Tibial artery (tissue), 4 donors: ENCODE measurements at regions not wholly inside any gene's neighbourhood (a gene's known extent, or its start where the extent isn't known, plus 50 kb on each side); places are given as distances from the start of the nearest gene placed in this dataset.

ENCODE experiments used
- DNase-seq, 2 donors: peaks; one replicate each; pipeline ENCODE4 v3.0.0-alpha.2; 2019
- H3K27ac ChIP-seq, 2 donors: fragments of 200-600 bp; sonication (generic) in 1 of 2; 1 replicate in 1 of 2; 2 replicates in 1 of 2; pipeline ENCODE4 v1.5.1; 2018 to 2019; ENCODE audit warnings: mild to moderate bottlenecking in 1 of 2
- H3K27me3 ChIP-seq, 2 donors: fragments of 200-600 bp; sonication (generic) in 1 of 2; one replicate each; pipeline versions ENCODE4 v1.5.1 to v1.6.0; 2016 to 2019
- H3K36me3 ChIP-seq, 3 donors: fragments of 200-600 bp; sonication (generic) in 2 of 3; one replicate each; pipeline ENCODE4 v1.5.1; 2016 to 2019; ENCODE audit warnings: mild to moderate bottlenecking in 2 of 3
- H3K4me1 ChIP-seq, 4 donors: fragments of 200-600 bp; sonication (generic) in 2 of 4; 1 replicate in 3 of 4; 2 replicates in 1 of 4; pipeline ENCODE4 v1.5.1; 2016 to 2019
- H3K4me3 ChIP-seq, 2 donors: fragments of 200-600 bp; sonication (generic) in 1 of 2; 1 replicate in 1 of 2; 2 replicates in 1 of 2; pipeline ENCODE4 v1.5.1; 2018 to 2019; ENCODE audit warnings: mild to moderate bottlenecking in 2 of 2
- H3K9me3 ChIP-seq, 3 donors: fragments of 200-600 bp; sonication (generic) in 1 of 3; one replicate each; pipeline ENCODE4 v1.5.1; 2016 to 2019
- CTCF ChIP-seq, 2 experiments: fragments of 200-600 bp in 1 of 2; fragments of 450-650 bp in 1 of 2; IDR thresholded peaks; one replicate each; pipeline ENCODE4 v1.5.1; 2017 to 2019; ENCODE audit warnings: antibody characterized with exemption in 2 of 2, mild to moderate bottlenecking in 1 of 2, moderate library complexity in 1 of 2
- intact Hi-C: fragments of 100-400 bp; cut with DNase I; formaldehyde crosslinking; loops from one replicate; pipeline ENCODE4 v1.15.0; 2023; ENCODE audit warnings: low total_unique reads

- DNase-seq = no peak
- no peaks in the 10 kb centered on the region for H3K27me3 ChIP-seq
- no peaks in the 10 kb centered on the region for H3K9me3 ChIP-seq
- peaks cover 0 to 10% (median 0%) of the 10 kb centered on the region in 4 donors for H3K4me1 ChIP-seq
- H3K4me3 ChIP-seq = no peak overlapping the region
- intact Hi-C loops = no loop called here
- no peak overlapping the region for H3K27ac ChIP-seq
- no peak for TF ChIP-seq CTCF (IDR thresholded peaks at IDR 0.05)
- H3K36me3 ChIP-seq = no peaks in the 10 kb centered on the region
Observed at GRCh38 chr4:164503874-164504273, 250.1 kb upstream of the SMIM31 start.

GRCh38 chr4:164508097-164508496 lies 245.8 kb upstream of the SMIM31 start:
- no peaks in the 10 kb centered on the region for H3K36me3 ChIP-seq
- no peaks in the 10 kb centered on the region for H3K4me1 ChIP-seq
- no peaks in the 10 kb centered on the region for H3K27me3 ChIP-seq
- no peak overlapping the region for H3K4me3 ChIP-seq
- intact Hi-C loops = no loop called here
- no peak for DNase-seq
- no peak for TF ChIP-seq CTCF (IDR thresholded peaks at IDR 0.05)
- no peak overlapping the region for H3K27ac ChIP-seq
- no peaks in the 10 kb centered on the region for H3K9me3 ChIP-seq

GRCh38 chr4:164508771-164509170 lies 245.2 kb upstream of the SMIM31 start:
- no peaks in the 10 kb centered on the region for H3K4me1 ChIP-seq

DNA sequence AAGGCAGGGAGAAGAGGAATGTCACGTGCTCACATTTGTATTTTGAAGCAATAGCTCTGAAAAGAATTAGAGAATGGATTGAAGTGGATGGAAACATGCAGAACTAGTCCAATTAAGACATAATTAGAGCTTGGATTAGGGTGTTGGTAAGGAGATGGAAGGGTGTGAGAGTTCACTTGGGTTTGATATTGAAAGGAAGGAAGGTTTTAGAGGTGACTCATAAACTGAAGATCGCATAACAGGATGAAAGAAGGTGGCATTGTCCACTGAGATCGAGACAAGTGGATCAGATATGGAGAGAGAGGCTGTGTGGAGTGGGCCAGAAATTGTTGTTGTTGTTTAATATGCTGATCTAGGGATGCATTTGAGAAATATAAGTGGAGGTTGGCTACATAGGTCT lies 244.0 kb upstream of the SMIM31 start:
- Histone ChIP-seq H3K27ac (no peak overlapping the region), H3K4me1 (no peaks in the 10 kb centered on the region), H3K27me3 (no peaks in the 10 kb centered on the region), H3K4me3 (no peak overlapping the region), H3K36me3 (no peaks in the 10 kb centered on the region), H3K9me3 (no peaks in the 10 kb centered on the region)
- DNase-seq = no peak
- intact Hi-C loops = no loop called here
- no peak for TF ChIP-seq CTCF (IDR thresholded peaks at IDR 0.05)

More at GRCh38 chr4:164508771-164509170, 245.2 kb upstream of the SMIM31 start:
- H3K27ac ChIP-seq = no peak overlapping the region
- no peaks in the 10 kb centered on the region for H3K27me3 ChIP-seq
- H3K9me3 ChIP-seq = no peaks in the 10 kb centered on the region
- no peak overlapping the region for H3K4me3 ChIP-seq
- no peak for DNase-seq
- intact Hi-C loops = no loop called here
- H3K36me3 ChIP-seq = no peaks in the 10 kb centered on the region
- no peak for TF ChIP-seq CTCF (IDR thresholded peaks at IDR 0.05)

- Histone ChIP-seq H3K4me1 (no peaks in the 10 kb centered on the region), H3K4me3 (no peak overlapping the region), H3K27ac (no peak overlapping the region), H3K36me3 (no peaks in the 10 kb centered on the region), H3K9me3 (no peaks in the 10 kb centered on the region), H3K27me3 (no peaks in the 10 kb centered on the region)
- intact Hi-C loops = no loop called here
- DNase-seq = no peak
- TF ChIP-seq CTCF (IDR thresholded peaks at IDR 0.05) = no peak
Observed at GRCh38 chr4:164512124-164512523, 241.8 kb upstream of the SMIM31 start.

GRCh38 chr4:164514765-164515164 lies 239.2 kb upstream of the SMIM31 start:
- intact Hi-C loops = no loop called here
- no peaks in the 10 kb centered on the region for H3K4me1 ChIP-seq
- no peaks in the 10 kb centered on the region for H3K36me3 ChIP-seq
- TF ChIP-seq CTCF (IDR thresholded peaks at IDR 0.05) = no peak
- H3K27ac ChIP-seq = no peak overlapping the region
- no peak overlapping the region for H3K4me3 ChIP-seq
- no peaks in the 10 kb centered on the region for H3K9me3 ChIP-seq
- DNase-seq = no peak
- no peaks in the 10 kb centered on the region for H3K27me3 ChIP-seq
